Tibial artery (tissue), 4 donors: ENCODE measurements at regions not wholly inside any gene's neighbourhood (a gene's known extent, or its start where the extent isn't known, plus 50 kb on each side); places are given as distances from the start of the nearest gene placed in this dataset.

ENCODE experiments used
- DNase-seq, 2 donors: peaks; one replicate each; pipeline ENCODE4 v3.0.0-alpha.2; 2019
- H3K27ac ChIP-seq, 2 donors: fragments of 200-600 bp; sonication (generic) in 1 of 2; 1 replicate in 1 of 2; 2 replicates in 1 of 2; pipeline ENCODE4 v1.5.1; 2018 to 2019; ENCODE audit warnings: mild to moderate bottlenecking in 1 of 2
- H3K27me3 ChIP-seq, 2 donors: fragments of 200-600 bp; sonication (generic) in 1 of 2; one replicate each; pipeline versions ENCODE4 v1.5.1 to v1.6.0; 2016 to 2019
- H3K36me3 ChIP-seq, 3 donors: fragments of 200-600 bp; sonication (generic) in 2 of 3; one replicate each; pipeline ENCODE4 v1.5.1; 2016 to 2019; ENCODE audit warnings: mild to moderate bottlenecking in 2 of 3
- H3K4me1 ChIP-seq, 4 donors: fragments of 200-600 bp; sonication (generic) in 2 of 4; 1 replicate in 3 of 4; 2 replicates in 1 of 4; pipeline ENCODE4 v1.5.1; 2016 to 2019
- H3K4me3 ChIP-seq, 2 donors: fragments of 200-600 bp; sonication (generic) in 1 of 2; 1 replicate in 1 of 2; 2 replicates in 1 of 2; pipeline ENCODE4 v1.5.1; 2018 to 2019; ENCODE audit warnings: mild to moderate bottlenecking in 2 of 2
- H3K9me3 ChIP-seq, 3 donors: fragments of 200-600 bp; sonication (generic) in 1 of 3; one replicate each; pipeline ENCODE4 v1.5.1; 2016 to 2019
- CTCF ChIP-seq, 2 experiments: fragments of 200-600 bp in 1 of 2; fragments of 450-650 bp in 1 of 2; IDR thresholded peaks; one replicate each; pipeline ENCODE4 v1.5.1; 2017 to 2019; ENCODE audit warnings: antibody characterized with exemption in 2 of 2, mild to moderate bottlenecking in 1 of 2, moderate library complexity in 1 of 2
- intact Hi-C: fragments of 100-400 bp; cut with DNase I; formaldehyde crosslinking; loops from one replicate; pipeline ENCODE4 v1.15.0; 2023; ENCODE audit warnings: low total_unique reads

GRCh38 chr2:5939553-5939952, 247.4 kb downstream of the SOX11 start:
- H3K9me3 ChIP-seq: no peaks in the 10 kb centered on the region
- no peak overlapping the region for H3K27ac ChIP-seq
- no peaks in the 10 kb centered on the region for H3K36me3 ChIP-seq
- H3K4me3 ChIP-seq: no peak overlapping the region
- intact Hi-C loops: no loop called here
- DNase-seq: no peak
- TF ChIP-seq CTCF (IDR thresholded peaks at IDR 0.05): no peak
- H3K27me3 ChIP-seq: no peaks in the 10 kb centered on the region
- peaks cover 0 to 4% (median 0%) of the 10 kb centered on the region in 4 donors for H3K4me1 ChIP-seq

- intact Hi-C loops: no loop called here
Measured at GRCh38 chr2:5940596-5941535, 248.7 kb downstream of the SOX11 start.

GRCh38 chr2:5942204-5942603, 250.0 kb downstream of the SOX11 start:
- TF ChIP-seq CTCF (IDR thresholded peaks at IDR 0.05): no peak
- H3K4me3 ChIP-seq: no peak overlapping the region

More at GRCh38 chr2:5940596-5941535, 248.7 kb downstream of the SOX11 start:
- no peak for TF ChIP-seq CTCF (IDR thresholded peaks at IDR 0.05)
- no peaks in the 10 kb centered on the region for H3K9me3 ChIP-seq
- H3K4me3 ChIP-seq: no peak overlapping the region
- no peak overlapping the region for H3K27ac ChIP-seq
- H3K27me3 ChIP-seq: no peaks in the 10 kb centered on the region
- peaks cover 0 to 4% (median 0%) of the 10 kb centered on the region in 4 donors for H3K4me1 ChIP-seq
- DNase-seq: no peak
- no peaks in the 10 kb centered on the region for H3K36me3 ChIP-seq

GRCh38 chr2:5945742-5946141, 253.6 kb downstream of the SOX11 start:
- H3K4me1 ChIP-seq: no peaks in the 10 kb centered on the region
- TF ChIP-seq CTCF (IDR thresholded peaks at IDR 0.05): no peak
- intact Hi-C loops: no loop called here
- H3K4me3 ChIP-seq: no peak overlapping the region
- no peaks in the 10 kb centered on the region for H3K9me3 ChIP-seq
- H3K27me3 ChIP-seq: no peaks in the 10 kb centered on the region
- no peak for DNase-seq
- H3K36me3 ChIP-seq: no peaks in the 10 kb centered on the region
- no peak overlapping the region for H3K27ac ChIP-seq

More at GRCh38 chr2:5942204-5942603, 250.0 kb downstream of the SOX11 start:
- intact Hi-C loops: no loop called here
- no peaks in the 10 kb centered on the region for H3K27me3 ChIP-seq
- no peak overlapping the region for H3K27ac ChIP-seq
- no peak for DNase-seq
- H3K36me3 ChIP-seq: no peaks in the 10 kb centered on the region
- H3K9me3 ChIP-seq: no peaks in the 10 kb centered on the region
- peaks cover 0 to 4% (median 0%) of the 10 kb centered on the region in 4 donors for H3K4me1 ChIP-seq

GRCh38 chr2:5946225-5947115, 254.3 kb downstream of the SOX11 start:
- no peak for DNase-seq
- no peaks in the 10 kb centered on the region for H3K27me3 ChIP-seq
- no peaks in the 10 kb centered on the region for H3K36me3 ChIP-seq
- no peaks in the 10 kb centered on the region for H3K9me3 ChIP-seq
- no peak overlapping the region for H3K27ac ChIP-seq
- no peak for TF ChIP-seq CTCF (IDR thresholded peaks at IDR 0.05)
- intact Hi-C loops: no loop called here
- H3K4me3 ChIP-seq: no peak overlapping the region
- no peaks in the 10 kb centered on the region for H3K4me1 ChIP-seq
